ENCODE measurements at regions not wholly inside any gene's neighbourhood (a gene's known extent, or its start where the extent isn't known, plus 50 kb on each side); places are given as distances from the start of the nearest gene placed in this dataset.

DNA sequence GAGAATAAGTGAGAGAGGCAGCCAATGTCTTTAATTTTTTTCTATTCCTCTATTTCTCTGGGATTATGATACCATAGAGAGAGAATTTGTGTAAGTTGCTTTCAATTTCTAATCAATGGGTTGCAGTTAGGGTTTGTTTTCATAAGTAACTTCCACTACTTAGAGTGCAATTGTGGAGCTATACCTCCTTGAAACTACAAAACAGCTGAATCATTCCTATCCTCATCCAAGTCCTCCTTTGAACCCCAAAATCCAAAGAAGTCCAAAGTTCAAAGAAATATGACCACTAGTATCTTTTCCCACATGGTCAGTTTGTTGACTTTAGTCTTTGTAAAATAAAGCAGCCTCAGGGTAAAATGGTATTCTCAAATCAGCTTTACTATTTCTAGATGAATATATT, 1085.4 kb upstream of the INTU start:
- no peak for TF ChIP-seq CTCF (IDR thresholded peaks at IDR 0.05; ENCODE audit: low read depth, low read length, poor library complexity, severe bottlenecking)
- no peak for TF ChIP-seq EZH2phosphoT487 (IDR thresholded peaks at IDR 0.05; ENCODE audit: borderline replicate concordance, low read length)
